Mucosa of descending colon (tissue), 3 donors: ENCODE measurements at regions not wholly inside any gene's neighbourhood (a gene's known extent, or its start where the extent isn't known, plus 50 kb on each side); places are given as distances from the start of the nearest gene placed in this dataset.
"Not testable (repeated sequence)": the region's sequence is repeated elsewhere in the genome, so short reads cannot be mapped to it uniquely, and the experiment has no call there.

Experiments
- ATAC-seq: fragments of 200-7000 bp; cut with Tn5 transposase; one replicate; pipeline ENCODE4 v1.9.1; 2020; ENCODE audit warnings: mild to moderate bottlenecking, moderate library complexity
- DNase-seq, 3 donors: peaks; one replicate each; pipeline ENCODE4 v3.0.0-alpha.2; 2020
- H3K36me3 ChIP-seq: fragments of 200-600 bp; one replicate; pipeline ENCODE4 v1.8.0; 2021; ENCODE audit warnings: low read depth, mild to moderate bottlenecking
- H3K4me1 ChIP-seq: fragments of 200-600 bp; one replicate; pipeline ENCODE4 v1.8.0; 2021; ENCODE audit warnings: low read depth, mild to moderate bottlenecking
- H3K4me3 ChIP-seq: fragments of 200-600 bp; one replicate; pipeline ENCODE4 v1.8.0; 2021; ENCODE audit warnings: mild to moderate bottlenecking
- H3K9me3 ChIP-seq: fragments of 200-600 bp; one replicate; pipeline ENCODE4 v1.8.0; 2021; ENCODE audit warnings: mild to moderate bottlenecking
- intact Hi-C, 2 donors: fragments of 100-400 bp; cut with DNase I in 1 of 2; cut with micrococcal nuclease in 1 of 2; formaldehyde crosslinking; loops; one replicate each; pipeline versions ENCODE4 v1.11.0 to v1.11.1; 2022; cut with DNase I, micrococcal nuclease
- TF ChIP-seq, protein P1 (sequence below): fragments of 200-600 bp; IDR thresholded peaks from one replicate; pipeline ENCODE4 v1.8.0; 2022; ENCODE audit warnings: antibody characterized with exemption, mild to moderate bottlenecking
- donor health status: DM: no; HTN: no; CAD: no; lungs with moderate emphysema.
- donor health status: DM: no; HTN: no; CAD: no.
- donor health status: DM: no; HTN: yes; CAD: no.

- Histone ChIP-seq H3K4me3 (no peak overlapping the region), H3K4me1 (no peaks in the 10 kb centered on the region), H3K36me3 (no peaks in the 10 kb centered on the region), H3K9me3 (no peaks in the 10 kb centered on the region)
- DNase-seq (no peak), ATAC-seq (no peak)
- intact Hi-C loops = no loop called here
- TF ChIP-seq, protein P1, sequence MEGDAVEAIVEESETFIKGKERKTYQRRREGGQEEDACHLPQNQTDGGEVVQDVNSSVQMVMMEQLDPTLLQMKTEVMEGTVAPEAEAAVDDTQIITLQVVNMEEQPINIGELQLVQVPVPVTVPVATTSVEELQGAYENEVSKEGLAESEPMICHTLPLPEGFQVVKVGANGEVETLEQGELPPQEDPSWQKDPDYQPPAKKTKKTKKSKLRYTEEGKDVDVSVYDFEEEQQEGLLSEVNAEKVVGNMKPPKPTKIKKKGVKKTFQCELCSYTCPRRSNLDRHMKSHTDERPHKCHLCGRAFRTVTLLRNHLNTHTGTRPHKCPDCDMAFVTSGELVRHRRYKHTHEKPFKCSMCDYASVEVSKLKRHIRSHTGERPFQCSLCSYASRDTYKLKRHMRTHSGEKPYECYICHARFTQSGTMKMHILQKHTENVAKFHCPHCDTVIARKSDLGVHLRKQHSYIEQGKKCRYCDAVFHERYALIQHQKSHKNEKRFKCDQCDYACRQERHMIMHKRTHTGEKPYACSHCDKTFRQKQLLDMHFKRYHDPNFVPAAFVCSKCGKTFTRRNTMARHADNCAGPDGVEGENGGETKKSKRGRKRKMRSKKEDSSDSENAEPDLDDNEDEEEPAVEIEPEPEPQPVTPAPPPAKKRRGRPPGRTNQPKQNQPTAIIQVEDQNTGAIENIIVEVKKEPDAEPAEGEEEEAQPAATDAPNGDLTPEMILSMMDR = no peak
Observed at GRCh38 chr3:127495821-127496655, 94.5 kb downstream of the TPRA1 start.

DNA sequence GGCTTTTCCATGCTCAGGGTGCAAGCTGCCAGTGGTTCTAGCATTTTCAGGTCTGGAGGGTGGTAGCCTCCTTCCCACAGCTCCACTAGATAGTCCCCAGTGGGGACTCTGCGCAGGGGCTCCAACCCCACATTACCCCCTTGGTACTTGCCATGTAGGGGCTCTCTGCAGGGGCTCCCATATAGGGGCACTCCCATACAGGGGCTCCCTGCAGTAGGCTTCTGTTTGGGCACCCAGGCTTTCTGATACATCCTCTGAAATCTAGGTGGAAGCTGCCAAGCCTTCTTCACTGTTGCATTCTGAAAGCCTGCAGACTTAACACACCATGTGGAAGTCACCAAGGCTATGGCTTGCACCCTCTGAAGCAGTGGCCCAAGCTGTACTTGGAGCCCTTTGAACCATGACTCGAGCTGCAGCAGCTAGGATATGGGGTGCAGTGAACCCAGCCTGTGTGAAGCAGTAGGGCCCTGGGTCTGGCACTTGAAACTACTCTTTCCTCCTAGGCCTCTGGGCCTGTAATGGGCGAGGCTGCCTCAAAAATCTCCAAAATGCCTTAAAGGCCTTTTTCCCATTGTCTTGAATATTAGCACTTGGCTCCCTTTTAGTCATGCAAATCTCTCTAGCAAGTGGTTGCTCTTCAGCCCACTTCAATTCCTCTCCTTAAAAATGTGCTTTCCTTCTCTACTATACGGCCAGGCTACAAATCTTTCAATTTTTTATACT, 96.4 kb downstream of the TPRA1 start:
- ATAC-seq = no peak
- Histone ChIP-seq H3K4me3 (no peak overlapping the region), H3K36me3 (no peaks in the 10 kb centered on the region), H3K9me3 (no peaks in the 10 kb centered on the region), H3K4me1 (no peaks in the 10 kb centered on the region)
- DNase-seq = no peak
- TF ChIP-seq, protein P1 = no peak
- intact Hi-C loops = no loop called here

DNA sequence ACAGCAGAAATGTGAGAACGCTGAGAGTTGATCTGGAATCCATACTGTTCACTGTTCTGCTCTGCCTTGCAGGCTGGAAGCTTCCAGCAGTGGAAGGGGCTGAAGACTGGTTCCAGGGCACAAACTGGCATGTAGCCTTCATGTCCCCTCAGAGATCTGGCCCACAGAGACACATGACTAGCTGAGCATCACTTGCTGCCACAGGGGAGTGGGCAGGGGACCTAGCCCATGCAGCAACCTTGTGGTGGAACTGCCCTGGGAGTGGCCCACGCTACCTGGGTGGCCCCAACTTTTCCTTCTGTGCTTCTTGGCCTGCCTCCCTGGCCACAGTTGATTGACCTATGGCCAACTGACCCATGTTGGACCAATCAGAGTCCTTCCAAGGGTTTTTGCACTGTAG, 98.1 kb downstream of the TPRA1 start:
- Histone ChIP-seq H3K36me3 (no peaks in the 10 kb centered on the region), H3K4me1 (no peaks in the 10 kb centered on the region), H3K4me3 (no peak overlapping the region), H3K9me3 (no peaks in the 10 kb centered on the region)
- ATAC-seq (no peak), DNase-seq (no peak)
- TF ChIP-seq, protein P1 = no peak
- intact Hi-C loops = no loop called here

- no peaks in the 10 kb centered on the region for H3K9me3 ChIP-seq
Observed at GRCh38 chr3:127491909-127492308, 98.6 kb downstream of the TPRA1 start.

DNA sequence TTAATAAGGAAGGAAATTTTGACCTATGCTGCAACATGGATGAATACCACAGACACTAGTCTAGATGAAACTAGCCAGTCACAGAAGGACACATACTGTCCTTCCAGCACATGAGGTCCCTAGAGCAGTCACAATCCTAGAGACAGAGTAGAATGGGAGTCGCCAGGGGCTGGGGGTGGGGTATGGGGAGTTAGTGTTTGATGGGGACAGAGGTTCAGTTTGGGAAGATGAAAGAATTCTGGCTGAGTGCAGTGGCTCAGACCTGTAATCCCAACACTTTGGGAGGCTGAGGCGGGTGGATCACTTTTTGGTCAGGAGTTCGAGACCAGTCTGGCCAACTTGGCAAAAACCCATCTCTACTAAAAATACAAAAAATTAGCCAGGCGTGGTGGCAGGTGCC, 99.2 kb downstream of the TPRA1 start:
- intact Hi-C loops = no loop called here
- no peaks in the 10 kb centered on the region for H3K36me3 ChIP-seq
- H3K4me1 ChIP-seq = no peaks in the 10 kb centered on the region

More at GRCh38 chr3:127491909-127492308, 98.6 kb downstream of the TPRA1 start:
- no peaks in the 10 kb centered on the region for H3K36me3 ChIP-seq
- ATAC-seq (no peak), DNase-seq (no peak)
- H3K4me3 ChIP-seq = no peak overlapping the region
- intact Hi-C loops = no loop called here
- TF ChIP-seq, protein P1 = no peak
- no peaks in the 10 kb centered on the region for H3K4me1 ChIP-seq

GRCh38 chr3:127491024-127491305, 99.6 kb downstream of the TPRA1 start:
- H3K36me3 ChIP-seq, ATAC-seq, intact Hi-C loops, H3K4me1 ChIP-seq, H3K9me3 ChIP-seq, DNase-seq, H3K4me3 ChIP-seq: not testable (repeated sequence)

More for the DNA sequence above, 99.2 kb downstream of the TPRA1 start:
- Histone ChIP-seq H3K9me3 (no peaks in the 10 kb centered on the region), H3K4me3 (no peak overlapping the region)
- no peak for ATAC-seq
- TF ChIP-seq, protein P1 = no peak
- DNase-seq = no peak
